TTC549 (cell line): ENCODE measurements at regions not wholly inside any gene's neighbourhood (a gene's known extent, or its start where the extent isn't known, plus 50 kb on each side); places are given as distances from the start of the nearest gene placed in this dataset.
"Not testable (repeated sequence)": the region's sequence is repeated elsewhere in the genome, so short reads cannot be mapped to it uniquely, and the experiment has no call there.

Source experiments
- FAIRE-seq: peaks from 2 replicates; lab custom pipeline; 2012; peaks lifted over from hg19 to GRCh38; lab: Jason Lieb, UNC

- FAIRE-seq = no peak
Observed at GRCh38 chr21:28418726-28419514, 573.8 kb downstream of the LTN1 start.

- FAIRE-seq = no peak
Observed at GRCh38 chr21:28410256-28410655, 582.4 kb downstream of the LTN1 start.

- no peak for FAIRE-seq
Observed at GRCh38 chr21:28402616-28402989, 590.1 kb downstream of the LTN1 start.

GRCh38 chr21:28397040-28397439 lies 595.6 kb downstream of the LTN1 start:
- FAIRE-seq = no peak

- no peak for FAIRE-seq
Observed at GRCh38 chr21:28396421-28396820, 596.3 kb downstream of the LTN1 start.

GRCh38 chr21:28393279-28393678 lies 599.4 kb downstream of the LTN1 start:
- FAIRE-seq = no peak

- FAIRE-seq = no peak
Observed at GRCh38 chr21:28391938-28392849, 600.5 kb downstream of the LTN1 start.

- FAIRE-seq = no peak
Observed at GRCh38 chr21:28387220-28387619, 605.5 kb downstream of the LTN1 start.

- no peak for FAIRE-seq
Observed at GRCh38 chr21:28385845-28386244, 606.8 kb downstream of the LTN1 start.

- not testable (repeated sequence) for FAIRE-seq
Observed at GRCh38 chr21:28381000-28381745, 611.5 kb downstream of the LTN1 start.

GRCh38 chr21:28380241-28380640 lies 612.4 kb downstream of the LTN1 start:
- FAIRE-seq = no peak

- no peak for FAIRE-seq
Observed at GRCh38 chr21:28378026-28378425, 614.7 kb downstream of the LTN1 start.

- no peak for FAIRE-seq
Observed at GRCh38 chr21:28375708-28376385, 616.8 kb downstream of the LTN1 start.

- FAIRE-seq = no peak
Observed at GRCh38 chr21:28374881-28375280, 617.8 kb downstream of the LTN1 start.

- FAIRE-seq = no peak
Observed at GRCh38 chr21:28371713-28372112, 621.0 kb downstream of the LTN1 start.

GRCh38 chr21:28359300-28359699 lies 633.4 kb downstream of the LTN1 start:
- FAIRE-seq = no peak

GRCh38 chr21:28358702-28359101 lies 634.0 kb downstream of the LTN1 start:
- no peak for FAIRE-seq

- FAIRE-seq = no peak
Observed at GRCh38 chr21:28358170-28358569, 634.5 kb downstream of the LTN1 start.

- no peak for FAIRE-seq
Observed at GRCh38 chr21:28357743-28358142, 634.9 kb downstream of the LTN1 start.

GRCh38 chr21:28356422-28356821 lies 636.3 kb downstream of the LTN1 start:
- no peak for FAIRE-seq

- FAIRE-seq = no peak
Observed at GRCh38 chr21:28345934-28346333, 646.7 kb downstream of the LTN1 start.

GRCh38 chr21:28344985-28345384 lies 647.7 kb downstream of the LTN1 start:
- FAIRE-seq = no peak
